Psoas muscle (tissue), 7 donors: ENCODE measurements at regions not wholly inside any gene's neighbourhood (a gene's known extent, or its start where the extent isn't known, plus 50 kb on each side); places are given as distances from the start of the nearest gene placed in this dataset.

Experiments
- ATAC-seq, 4 donors: fragments of 200-7000 bp; cut with Tn5 transposase; one replicate each; pipeline ENCODE4 v1.9.1; 2020; ENCODE audit warnings: moderate library complexity in 3 of 4, mild to moderate bottlenecking in 2 of 4
- DNase-seq, 2 donors: peaks; one replicate each; pipeline ENCODE4 v3.0.0-alpha.2; 2020
- H3K27ac ChIP-seq: fragments of 200-600 bp; one replicate; pipeline ENCODE4 v1.8.0; 2022
- H3K27me3 ChIP-seq, 3 donors: fragments of 200-600 bp in 1 of 3; one replicate each; pipeline versions ENCODE4 v1.6.1 to v1.8.0; 2013 to 2022; ENCODE audit warnings: low read length in 2 of 3, mild to moderate bottlenecking in 2 of 3, moderate library complexity in 1 of 3; ENCODE audit not compliant: insufficient read depth in 3 of 3
- H3K36me3 ChIP-seq, 2 donors: fragments of 200-600 bp in 1 of 2; one replicate each; pipeline versions ENCODE4 v1.6.1 to v1.8.0; 2013 to 2022; ENCODE audit warnings: low read depth in 1 of 2, mild to moderate bottlenecking in 1 of 2, moderate library complexity in 1 of 2; ENCODE audit not compliant: insufficient read depth in 1 of 2
- H3K4me1 ChIP-seq: fragments of 200-600 bp; one replicate; pipeline ENCODE4 v1.8.0; 2022
- H3K4me3 ChIP-seq: fragments of 200-600 bp; one replicate; pipeline ENCODE4 v1.8.0; 2022; ENCODE audit warnings: mild to moderate bottlenecking
- H3K9me3 ChIP-seq: fragments of 200-600 bp; one replicate; pipeline ENCODE4 v1.8.0; 2022
- CTCF ChIP-seq: fragments of 200-600 bp; IDR thresholded peaks from one replicate; pipeline ENCODE4 v1.8.0; 2022; ENCODE audit warnings: antibody characterized with exemption
- WGBS, 3 donors: extraction: QIAGEN DNeasy Blood & Tissue Kit; methylation state at CpG; one replicate each; pipeline versions ENCODE4 v1.1.6 to v1.1.7; 2013; 5-methylcytosine and 5-hydroxymethylcytosine counted together
- intact Hi-C, 2 donors: fragments of 100-400 bp; cut with DNase I; formaldehyde crosslinking; loops; one replicate each; pipeline versions ENCODE4 v1.11.0 to v1.14.2; 2022
- donor health status: healthy with polysubstance abuse.
- donor health status: DM: no; HTN: no; CAD: no; lungs with moderate emphysema.
- donor health status: Bipolar disorder and iron deficiency.
- donor health status: healthy.
- donor health status: DM: yes; HTN: yes; CAD: no.
- donor health status: DM: no; HTN: no; CAD: no.
- donor health status: DM: yes; HTN: yes; CAD: no.

GRCh38 chr1:63064135-63064534 lies 258.2 kb upstream of the FOXD3 start:
- Histone ChIP-seq H3K4me1 (no peaks in the 10 kb centered on the region), H3K27me3 (no peaks in the 10 kb centered on the region), H3K36me3 (no peaks in the 10 kb centered on the region), H3K27ac (no peak overlapping the region), H3K4me3 (no peak overlapping the region), H3K9me3 (no peaks in the 10 kb centered on the region)
- no peak for DNase-seq
- TF ChIP-seq CTCF, result no peak
- ATAC-seq, result no peak
- intact Hi-C loops, result no loop called here
- 82 to 91% (median 88%) methylated on average over 4 of the region's 4 CpGs for WGBS, 3 donors

GRCh38 chr1:63068626-63069025 lies 253.7 kb upstream of the FOXD3 start:
- Histone ChIP-seq H3K27me3 (peaks cover 0 to 8% (median 2%) of the 10 kb centered on the region in 3 donors), H3K36me3 (no peaks in the 10 kb centered on the region), H3K4me3 (no peak overlapping the region), H3K4me1 (no peaks in the 10 kb centered on the region), H3K27ac (no peak overlapping the region), H3K9me3 (no peaks in the 10 kb centered on the region)
- TF ChIP-seq CTCF, result no peak
- intact Hi-C loops, result no loop called here
- ATAC-seq (no peak), DNase-seq (no peak)
- WGBS, 3 donors, result 83 to 85% (median 83%) methylated on average over 7 of the region's 7 CpGs

GRCh38 chr1:63069214-63069613 lies 253.2 kb upstream of the FOXD3 start:
- intact Hi-C loops, result no loop called here
- peaks cover 0 to 12% (median 6%) of the 10 kb centered on the region in 3 donors for H3K27me3 ChIP-seq
- H3K4me1 ChIP-seq, result no peaks in the 10 kb centered on the region
- H3K4me3 ChIP-seq, result no peak overlapping the region
- no peaks in the 10 kb centered on the region for H3K9me3 ChIP-seq
- 79 to 82% (median 80%) methylated on average over 6 of the region's 6 CpGs for WGBS, 3 donors
- DNase-seq, result no peak
- no peak overlapping the region for H3K27ac ChIP-seq
- ATAC-seq, result no peak
- no peak for TF ChIP-seq CTCF
- H3K36me3 ChIP-seq, result no peaks in the 10 kb centered on the region

GRCh38 chr1:63073309-63074306 lies 248.8 kb upstream of the FOXD3 start:
- H3K36me3 ChIP-seq, result no peaks in the 10 kb centered on the region
- H3K4me3 ChIP-seq, result peak overlapping the region; percentile 28
- 5 to 8% (median 6%) methylated on average over 38 to 41 of the region's 41 CpGs for WGBS, 3 donors
- no peaks in the 10 kb centered on the region for H3K4me1 ChIP-seq
- peaks cover 7 to 30% (median 10%) of the 10 kb centered on the region in 3 donors for H3K27me3 ChIP-seq
- no peak for TF ChIP-seq CTCF
- no peaks in the 10 kb centered on the region for H3K9me3 ChIP-seq
- DNase-seq (no peak), ATAC-seq (peak in 1 of 4 donors; percentile 35)
- H3K27ac ChIP-seq, result no peak overlapping the region
- intact Hi-C loops, result no loop called here
